ENCODE measurements at regions not wholly inside any gene's neighbourhood (a gene's known extent, or its start where the extent isn't known, plus 50 kb on each side); places are given as distances from the start of the nearest gene placed in this dataset.

DNA sequence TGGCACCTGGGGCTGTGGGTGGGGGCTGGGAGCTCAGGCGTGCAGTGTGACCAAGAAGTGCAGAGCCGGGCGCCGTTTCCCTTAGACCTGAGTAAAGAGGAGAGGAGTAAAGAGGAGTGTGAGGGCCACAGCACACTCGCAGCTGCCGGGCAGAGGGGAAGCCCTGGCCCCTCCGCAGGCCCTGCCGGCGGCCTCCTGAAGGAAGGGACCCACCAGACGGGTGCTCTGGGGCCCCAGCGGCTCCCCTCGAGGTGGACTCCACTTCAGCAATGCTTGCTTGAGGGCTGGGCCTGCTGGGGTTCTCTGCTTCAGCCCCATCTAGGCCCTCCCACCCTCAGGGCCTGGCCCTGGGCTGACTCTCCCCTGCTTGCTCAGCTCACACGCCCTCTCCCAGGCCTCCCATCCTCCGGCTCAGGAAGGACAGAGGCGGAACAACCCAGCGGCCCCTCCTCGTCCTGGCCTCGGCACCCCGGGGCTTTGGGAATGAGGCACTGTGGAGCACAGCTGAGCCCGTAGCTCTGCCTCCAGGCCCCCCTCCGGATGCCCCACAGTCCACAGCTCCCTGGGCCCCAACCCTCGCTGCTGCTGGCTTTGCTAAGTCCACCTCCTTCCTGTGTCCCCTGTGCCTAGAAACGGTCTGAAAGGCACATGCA lies 1198.7 kb downstream of the BRD1 start:
- ATAC-seq (ENCODE audit: low read depth) (no peak), DNase-seq (ENCODE audit: low spot score) (no peak)
- Histone ChIP-seq H3K27me3 (ENCODE audit: insufficient read depth, poor library complexity, severe bottlenecking) (no peaks in the 10 kb centered on the region), H3K27ac (ENCODE audit: poor library complexity, severe bottlenecking) (no peak overlapping the region), H3K4me1 (ENCODE audit: insufficient read depth, poor library complexity, severe bottlenecking) (no peaks in the 10 kb centered on the region), H3K36me3 (ENCODE audit: low read depth) (no peaks in the 10 kb centered on the region), H3K4me3 (ENCODE audit: severe bottlenecking) (no peak overlapping the region), H3K9me3 (ENCODE audit: severe bottlenecking) (peaks cover 4% of the 10 kb centered on the region)
- TF ChIP-seq, protein P1, sequence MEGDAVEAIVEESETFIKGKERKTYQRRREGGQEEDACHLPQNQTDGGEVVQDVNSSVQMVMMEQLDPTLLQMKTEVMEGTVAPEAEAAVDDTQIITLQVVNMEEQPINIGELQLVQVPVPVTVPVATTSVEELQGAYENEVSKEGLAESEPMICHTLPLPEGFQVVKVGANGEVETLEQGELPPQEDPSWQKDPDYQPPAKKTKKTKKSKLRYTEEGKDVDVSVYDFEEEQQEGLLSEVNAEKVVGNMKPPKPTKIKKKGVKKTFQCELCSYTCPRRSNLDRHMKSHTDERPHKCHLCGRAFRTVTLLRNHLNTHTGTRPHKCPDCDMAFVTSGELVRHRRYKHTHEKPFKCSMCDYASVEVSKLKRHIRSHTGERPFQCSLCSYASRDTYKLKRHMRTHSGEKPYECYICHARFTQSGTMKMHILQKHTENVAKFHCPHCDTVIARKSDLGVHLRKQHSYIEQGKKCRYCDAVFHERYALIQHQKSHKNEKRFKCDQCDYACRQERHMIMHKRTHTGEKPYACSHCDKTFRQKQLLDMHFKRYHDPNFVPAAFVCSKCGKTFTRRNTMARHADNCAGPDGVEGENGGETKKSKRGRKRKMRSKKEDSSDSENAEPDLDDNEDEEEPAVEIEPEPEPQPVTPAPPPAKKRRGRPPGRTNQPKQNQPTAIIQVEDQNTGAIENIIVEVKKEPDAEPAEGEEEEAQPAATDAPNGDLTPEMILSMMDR (IDR thresholded peaks at IDR 0.05; ENCODE audit: poor library complexity, severe bottlenecking), result no peak

DNA sequence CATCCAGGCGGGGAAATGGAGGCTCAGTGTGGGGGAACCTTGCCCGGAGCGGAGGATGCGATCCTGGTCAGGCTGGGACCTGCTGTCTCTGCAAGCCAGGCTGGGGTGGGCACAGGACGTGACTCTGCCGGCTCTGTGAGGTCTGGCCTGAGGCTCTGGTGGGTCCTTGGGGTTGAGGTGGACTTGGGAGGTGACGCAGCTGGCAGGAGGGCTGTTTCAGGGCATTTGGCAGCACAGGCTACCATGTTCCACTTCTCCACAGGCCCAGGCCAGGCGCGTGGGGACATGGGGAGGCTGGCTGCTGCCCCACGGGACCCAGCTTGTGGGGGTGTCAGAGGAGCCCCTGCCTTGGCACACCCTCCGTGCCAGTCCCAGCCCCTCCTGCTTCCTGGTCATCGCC lies 1199.7 kb downstream of the BRD1 start:
- no peaks in the 10 kb centered on the region for H3K4me1 ChIP-seq (ENCODE audit: insufficient read depth, poor library complexity, severe bottlenecking)
- H3K27ac ChIP-seq (ENCODE audit: poor library complexity, severe bottlenecking), result no peak overlapping the region
- H3K27me3 ChIP-seq (ENCODE audit: insufficient read depth, poor library complexity, severe bottlenecking), result no peaks in the 10 kb centered on the region
- TF ChIP-seq, protein P1 (IDR thresholded peaks at IDR 0.05; ENCODE audit: poor library complexity, severe bottlenecking), result no peak
- ATAC-seq (ENCODE audit: low read depth), result no peak
- DNase-seq (ENCODE audit: low spot score), result no peak
- H3K4me3 ChIP-seq (ENCODE audit: severe bottlenecking), result no peak overlapping the region
- peaks cover 4% of the 10 kb centered on the region for H3K9me3 ChIP-seq (ENCODE audit: severe bottlenecking)
- no peaks in the 10 kb centered on the region for H3K36me3 ChIP-seq (ENCODE audit: low read depth)

DNA sequence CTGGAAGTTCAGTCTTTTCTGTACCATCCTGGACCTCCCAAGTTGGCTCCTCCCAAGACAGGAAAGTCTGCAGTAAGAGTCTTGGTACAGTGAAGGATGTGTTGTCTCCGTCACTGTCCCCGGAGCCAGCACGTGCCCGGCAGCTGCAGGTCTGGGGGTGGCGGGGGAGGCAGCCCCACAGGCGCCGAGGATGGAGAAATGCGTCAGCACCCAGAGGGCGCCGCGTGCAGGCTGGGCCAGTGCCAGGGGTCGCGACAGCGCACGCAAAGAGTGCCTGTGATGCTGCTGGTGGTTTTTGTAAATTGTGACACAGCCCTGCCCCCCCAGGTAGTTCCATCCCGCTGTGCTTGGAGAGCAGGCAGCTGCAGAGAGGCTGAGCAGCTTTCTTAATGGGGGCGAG lies 1200.5 kb downstream of the BRD1 start:
- Histone ChIP-seq H3K9me3 (ENCODE audit: severe bottlenecking) (peaks cover 4% of the 10 kb centered on the region), H3K27ac (ENCODE audit: poor library complexity, severe bottlenecking) (no peak overlapping the region), H3K27me3 (ENCODE audit: insufficient read depth, poor library complexity, severe bottlenecking) (no peaks in the 10 kb centered on the region), H3K4me3 (ENCODE audit: severe bottlenecking) (no peak overlapping the region), H3K36me3 (ENCODE audit: low read depth) (no peaks in the 10 kb centered on the region), H3K4me1 (ENCODE audit: insufficient read depth, poor library complexity, severe bottlenecking) (no peaks in the 10 kb centered on the region)
- DNase-seq (ENCODE audit: low spot score) (no peak), ATAC-seq (ENCODE audit: low read depth) (no peak)
- TF ChIP-seq, protein P1 (IDR thresholded peaks at IDR 0.05; ENCODE audit: poor library complexity, severe bottlenecking), result no peak

DNA sequence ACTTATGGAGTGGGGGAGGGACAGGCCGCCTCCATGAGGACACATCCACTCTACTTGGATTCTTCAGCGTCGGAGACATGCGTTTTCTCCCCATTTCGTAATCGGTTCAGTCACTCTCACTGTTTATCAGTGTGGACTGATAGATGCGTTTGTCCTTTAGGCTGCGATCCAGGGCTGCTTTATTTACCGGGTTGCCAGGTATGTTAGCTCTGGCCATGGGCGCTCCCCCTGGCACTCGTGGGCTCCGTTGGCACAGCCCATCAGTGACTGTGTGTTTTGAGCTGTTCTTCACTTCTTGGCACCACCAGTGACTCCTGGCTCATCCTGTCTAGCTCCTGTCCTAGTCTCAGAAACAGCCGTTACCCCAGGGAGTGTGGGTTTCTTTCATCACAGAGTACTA lies 1203.3 kb downstream of the BRD1 start:
- TF ChIP-seq, protein P1 (IDR thresholded peaks at IDR 0.05; ENCODE audit: poor library complexity, severe bottlenecking), result no peak
- Histone ChIP-seq H3K27me3 (ENCODE audit: insufficient read depth, poor library complexity, severe bottlenecking) (no peaks in the 10 kb centered on the region), H3K9me3 (ENCODE audit: severe bottlenecking) (peaks cover 2% of the 10 kb centered on the region), H3K36me3 (ENCODE audit: low read depth) (no peaks in the 10 kb centered on the region), H3K4me1 (ENCODE audit: insufficient read depth, poor library complexity, severe bottlenecking) (no peaks in the 10 kb centered on the region), H3K27ac (ENCODE audit: poor library complexity, severe bottlenecking) (no peak overlapping the region), H3K4me3 (ENCODE audit: severe bottlenecking) (no peak overlapping the region)
- ATAC-seq (ENCODE audit: low read depth) (no peak), DNase-seq (ENCODE audit: low spot score) (no peak)

DNA sequence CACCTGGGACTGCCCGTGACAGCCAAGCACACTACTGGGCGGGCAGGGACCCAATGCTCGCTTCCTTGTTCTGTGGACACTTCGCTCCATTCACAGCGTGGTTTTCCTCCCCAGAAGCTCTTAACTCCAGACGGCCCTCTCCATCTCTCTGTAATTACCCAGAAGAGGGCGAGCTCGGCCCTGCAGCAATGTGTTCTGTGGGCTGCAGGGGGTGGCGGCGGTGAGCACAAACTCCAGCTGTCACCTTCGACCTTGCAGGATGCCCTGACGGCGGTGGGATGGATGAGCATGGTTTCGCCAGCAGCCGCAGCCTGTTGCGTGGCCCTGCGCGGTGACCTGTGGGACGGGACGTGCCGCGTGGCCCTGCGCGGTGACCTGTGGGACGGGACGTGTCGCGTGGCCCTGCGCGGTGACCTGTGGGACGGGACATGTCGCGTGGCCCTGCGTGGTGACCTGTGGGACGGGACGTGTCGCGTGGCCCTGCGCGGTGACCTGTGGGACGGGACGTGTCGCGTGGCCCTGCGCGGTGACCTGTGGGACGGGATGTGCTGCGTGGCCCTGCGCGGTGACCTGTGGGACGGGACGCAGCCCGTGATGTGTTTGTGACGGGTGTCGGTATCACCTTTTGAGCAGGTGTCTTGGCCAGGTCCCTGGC lies 1204.7 kb downstream of the BRD1 start:
- Histone ChIP-seq H3K27ac (ENCODE audit: poor library complexity, severe bottlenecking) (no peak overlapping the region), H3K27me3 (ENCODE audit: insufficient read depth, poor library complexity, severe bottlenecking) (no peaks in the 10 kb centered on the region), H3K4me1 (ENCODE audit: insufficient read depth, poor library complexity, severe bottlenecking) (no peaks in the 10 kb centered on the region), H3K36me3 (ENCODE audit: low read depth) (no peaks in the 10 kb centered on the region), H3K9me3 (ENCODE audit: severe bottlenecking) (peaks cover 2% of the 10 kb centered on the region), H3K4me3 (ENCODE audit: severe bottlenecking) (no peak overlapping the region)
- TF ChIP-seq, protein P1 (IDR thresholded peaks at IDR 0.05; ENCODE audit: poor library complexity, severe bottlenecking), result no peak
- DNase-seq (ENCODE audit: low spot score) (no peak), ATAC-seq (ENCODE audit: low read depth) (no peak)
